Sciatic nerve (tissue), 2 donors: ENCODE measurements at regions not wholly inside any gene's neighbourhood (a gene's known extent, or its start where the extent isn't known, plus 50 kb on each side); places are given as distances from the start of the nearest gene placed in this dataset.
"Not testable (repeated sequence)": the region's sequence is repeated elsewhere in the genome, so short reads cannot be mapped to it uniquely, and the experiment has no call there.

Experiments
- ATAC-seq: fragments of 200-7000 bp; cut with Tn5 transposase; one replicate; pipeline ENCODE4 v1.9.1; 2020; ENCODE audit warnings: mild to moderate bottlenecking, moderate library complexity
- DNase-seq: peaks from one replicate; pipeline ENCODE4 v3.0.0-alpha.2; 2020; ENCODE audit warnings: low spot score
- intact Hi-C: fragments of 100-400 bp; cut with DNase I; formaldehyde crosslinking; loops from one replicate; pipeline ENCODE4 v1.14.2; 2022
- donor health status: DM: no; HTN: no; CAD: no.
- donor health status: DM: no; HTN: no; CAD: no.

- intact Hi-C loops, result no loop called here
- DNase-seq, result no peak
- ATAC-seq, result no peak
Observed at GRCh38 chr6:62889240-62889639, 322.0 kb upstream of the FKBP1C start.

GRCh38 chr6:62891065-62891647, 320.1 kb upstream of the FKBP1C start:
- ATAC-seq (no peak), DNase-seq (no peak)
- intact Hi-C loops, result no loop called here

GRCh38 chr6:62894114-62894513, 317.2 kb upstream of the FKBP1C start:
- ATAC-seq, result no peak
- intact Hi-C loops, result no loop called here
- DNase-seq, result no peak

GRCh38 chr6:62903266-62903665, 308.0 kb upstream of the FKBP1C start:
- intact Hi-C loops, result no loop called here
- DNase-seq (no peak), ATAC-seq (no peak)

- ATAC-seq, result no peak
- DNase-seq, result no peak
- intact Hi-C loops, result no loop called here
Observed at GRCh38 chr6:62904687-62905086, 306.6 kb upstream of the FKBP1C start.

- intact Hi-C loops, result no loop called here
- no peak for ATAC-seq
- DNase-seq, result no peak
Observed at GRCh38 chr6:62914530-62914929, 296.7 kb upstream of the FKBP1C start.

GRCh38 chr6:62923728-62924127, 287.5 kb upstream of the FKBP1C start:
- DNase-seq, result no peak
- ATAC-seq, result no peak
- intact Hi-C loops, result no loop called here

GRCh38 chr6:62940848-62941247, 270.4 kb upstream of the FKBP1C start:
- no peak for DNase-seq
- no peak for ATAC-seq
- intact Hi-C loops, result no loop called here

GRCh38 chr6:62942000-62942399, 269.3 kb upstream of the FKBP1C start:
- DNase-seq (no peak), ATAC-seq (no peak)
- intact Hi-C loops, result no loop called here

GRCh38 chr6:62968834-62969233, 242.4 kb upstream of the FKBP1C start:
- no peak for DNase-seq
- no peak for ATAC-seq
- intact Hi-C loops, result no loop called here

- intact Hi-C loops, result no loop called here
- no peak for ATAC-seq
- no peak for DNase-seq
Observed at GRCh38 chr6:62971976-62972658, 239.2 kb upstream of the FKBP1C start.

- ATAC-seq (no peak), DNase-seq (no peak)
- intact Hi-C loops, result no loop called here
Observed at GRCh38 chr6:62974452-62974851, 236.8 kb upstream of the FKBP1C start.

GRCh38 chr6:62976566-62976965, 234.7 kb upstream of the FKBP1C start:
- intact Hi-C loops, result no loop called here
- ATAC-seq, result no peak
- DNase-seq, result no peak

GRCh38 chr6:62978920-62979319, 232.3 kb upstream of the FKBP1C start:
- no peak for DNase-seq
- intact Hi-C loops, result no loop called here

GRCh38 chr6:62980093-62980492, 231.2 kb upstream of the FKBP1C start:
- no peak for DNase-seq
- no peak for ATAC-seq
- intact Hi-C loops, result no loop called here

More at GRCh38 chr6:62978920-62979319, 232.3 kb upstream of the FKBP1C start:
- no peak for ATAC-seq

GRCh38 chr6:62980724-62981123, 230.5 kb upstream of the FKBP1C start:
- intact Hi-C loops, result no loop called here
- DNase-seq, result no peak
- no peak for ATAC-seq

- intact Hi-C loops, result no loop called here
- ATAC-seq, result no peak
Observed at GRCh38 chr6:62982951-62983350, 228.3 kb upstream of the FKBP1C start.

GRCh38 chr6:62991696-62992095, 219.6 kb upstream of the FKBP1C start:
- ATAC-seq, intact Hi-C loops, DNase-seq: not testable (repeated sequence)

More at GRCh38 chr6:62982951-62983350, 228.3 kb upstream of the FKBP1C start:
- no peak for DNase-seq

GRCh38 chr6:62993951-62994350, 217.3 kb upstream of the FKBP1C start:
- no peak for DNase-seq
- intact Hi-C loops, result no loop called here

GRCh38 chr6:62998022-62998421, 213.2 kb upstream of the FKBP1C start:
- intact Hi-C loops, result no loop called here
- ATAC-seq, result no peak
- DNase-seq, result no peak

More at GRCh38 chr6:62993951-62994350, 217.3 kb upstream of the FKBP1C start:
- no peak for ATAC-seq

GRCh38 chr6:62999242-62999641, 212.0 kb upstream of the FKBP1C start:
- DNase-seq, ATAC-seq, intact Hi-C loops: not testable (repeated sequence)
